HG03432 (cell line): ENCODE measurements at regions not wholly inside any gene's neighbourhood (a gene's known extent, or its start where the extent isn't known, plus 50 kb on each side); places are given as distances from the start of the nearest gene placed in this dataset.
"Not testable (repeated sequence)": the region's sequence is repeated elsewhere in the genome, so short reads cannot be mapped to it uniquely, and the experiment has no call there.

ENCODE experiments used
- ATAC-seq: cut with Tn5 transposase; IDR thresholded peaks from one replicate; pipeline ENCODE4 v1.9.1; 2021; ENCODE audit warnings: mild to moderate bottlenecking, moderate library complexity; ENCODE audit not compliant: unreplicated experiment

- ATAC-seq = no peak
These were observed 66.3 kb upstream of the HABP2 start for GRCh38 chr10:113486531-113486930.

- no peak for ATAC-seq
These were observed 65.7 kb upstream of the HABP2 start for GRCh38 chr10:113487154-113487553.

- ATAC-seq = no peak
These were observed 64.7 kb upstream of the HABP2 start for GRCh38 chr10:113488186-113488585.

- not testable (repeated sequence) for ATAC-seq
These were observed 63.3 kb upstream of the HABP2 start for GRCh38 chr10:113489522-113489921.

DNA sequence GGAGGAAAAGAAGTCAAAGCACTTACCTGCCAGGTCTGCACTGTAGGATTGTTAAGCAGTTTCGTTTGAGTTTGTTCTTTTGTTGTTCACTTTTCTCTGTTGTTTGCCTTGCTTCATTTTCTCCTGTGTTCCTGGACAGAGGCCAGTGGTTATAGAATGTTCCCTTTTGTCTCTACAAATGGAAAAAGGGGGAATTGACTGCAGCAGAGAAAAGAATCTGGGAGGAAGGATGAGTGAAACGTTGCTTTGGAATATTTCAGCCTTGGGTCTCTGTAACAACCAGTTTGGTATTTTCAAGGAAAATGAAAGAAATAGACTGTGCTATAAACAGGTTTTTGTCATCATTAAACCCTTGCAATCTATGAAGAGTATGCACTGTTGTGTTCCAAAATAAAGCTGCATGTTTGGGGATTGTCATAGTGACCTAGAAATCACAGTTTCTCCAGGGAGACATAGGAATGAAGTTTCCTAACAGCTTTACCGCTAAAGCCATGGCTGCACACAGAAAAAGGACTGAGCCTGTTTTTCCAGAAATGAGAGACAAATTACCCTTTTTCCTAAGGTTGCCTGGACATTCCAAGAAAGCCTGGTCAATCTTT, 60.8 kb upstream of the HABP2 start:
- no peak for ATAC-seq

DNA sequence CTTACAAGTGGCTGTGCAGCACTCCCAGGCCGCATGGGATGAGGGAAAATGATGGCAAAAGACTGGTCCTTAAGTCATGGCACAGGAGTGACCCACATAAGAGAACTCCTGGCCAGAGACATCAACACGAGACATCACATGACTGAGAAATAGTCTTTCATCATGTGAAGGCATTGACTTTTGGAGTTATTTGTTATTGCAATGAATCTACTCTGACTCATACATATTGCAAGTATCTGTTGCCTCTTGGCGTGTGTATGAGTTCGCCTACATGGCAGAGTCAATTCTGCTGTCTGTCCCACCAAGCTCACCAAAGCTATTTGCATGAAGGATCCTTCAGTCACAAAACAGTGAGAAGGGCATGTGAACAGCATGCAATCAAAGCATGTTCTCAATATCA, 59.7 kb upstream of the HABP2 start:
- ATAC-seq = no peak

- no peak for ATAC-seq
These were observed 59.0 kb upstream of the HABP2 start for GRCh38 chr10:113493882-113494301.

- no peak for ATAC-seq
These were observed 58.1 kb upstream of the HABP2 start for GRCh38 chr10:113494761-113495160.

GRCh38 chr10:113495553-113495952, 57.3 kb upstream of the HABP2 start:
- ATAC-seq = no peak

DNA sequence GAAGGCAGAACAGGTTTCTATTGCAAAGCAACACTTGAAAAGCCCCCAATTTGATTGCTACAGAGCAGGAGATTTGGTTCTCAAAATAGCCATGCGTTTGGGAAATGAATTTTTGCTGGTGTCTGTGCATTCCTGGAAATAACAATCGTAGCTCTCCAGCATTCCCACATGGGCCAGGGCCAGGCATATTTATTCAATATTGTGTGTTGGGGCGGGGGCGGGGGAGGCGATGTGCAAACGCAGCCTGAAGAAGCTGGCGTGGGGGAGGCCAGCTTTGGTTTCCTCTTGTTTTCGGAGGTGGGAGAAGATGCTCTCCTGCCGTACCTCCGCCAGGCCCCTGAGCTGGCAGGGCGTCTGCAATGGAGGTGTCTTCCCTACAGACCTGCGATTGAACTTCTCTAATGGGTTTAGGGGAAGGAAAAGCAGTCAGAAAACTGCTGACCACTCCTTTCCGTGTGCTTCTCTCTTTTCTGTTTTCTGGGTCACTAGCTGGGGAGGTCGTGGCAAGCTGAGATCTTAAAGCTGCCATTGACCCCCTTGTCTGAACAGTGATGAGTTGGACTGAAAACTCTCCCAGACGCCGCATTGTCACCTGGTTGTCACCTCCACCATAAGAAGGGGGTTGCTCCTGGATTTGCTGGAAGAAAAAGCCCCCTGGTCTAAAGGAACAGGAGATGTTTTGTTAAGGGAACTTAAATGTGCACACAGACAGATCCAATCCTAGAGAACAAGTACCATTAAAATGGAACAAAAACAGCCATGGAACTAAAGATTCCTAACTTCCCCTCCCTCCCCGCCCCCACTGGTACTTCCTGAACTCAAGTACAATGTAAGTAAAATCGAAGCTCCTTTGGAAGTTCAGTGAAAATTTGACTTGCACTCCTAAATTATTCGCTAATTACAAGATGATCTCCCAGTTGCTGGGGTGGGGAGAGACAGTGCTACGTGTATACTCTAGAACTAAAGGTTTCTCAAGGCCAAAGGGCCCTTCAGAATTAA, 56.4 kb upstream of the HABP2 start:
- no peak for ATAC-seq

DNA sequence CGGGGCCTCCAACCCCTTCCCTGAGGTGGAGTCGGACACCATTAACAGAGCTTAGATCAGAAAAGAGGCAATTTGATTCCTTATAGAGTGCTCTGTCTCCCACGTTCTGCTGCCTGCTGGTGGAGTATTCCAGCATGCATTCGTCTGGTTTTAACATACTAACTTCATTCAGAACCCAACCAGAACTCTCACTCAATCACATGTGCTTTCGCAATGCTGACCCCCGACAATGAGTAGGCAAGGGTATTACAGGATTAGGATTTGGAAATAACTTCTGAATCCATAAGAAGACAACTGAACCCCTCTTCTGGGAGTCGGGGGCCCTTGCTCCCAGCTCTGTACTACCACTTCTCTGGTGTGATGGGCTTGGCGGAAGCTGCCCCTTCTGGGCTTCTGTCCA, 55.7 kb upstream of the HABP2 start:
- no peak for ATAC-seq

DNA sequence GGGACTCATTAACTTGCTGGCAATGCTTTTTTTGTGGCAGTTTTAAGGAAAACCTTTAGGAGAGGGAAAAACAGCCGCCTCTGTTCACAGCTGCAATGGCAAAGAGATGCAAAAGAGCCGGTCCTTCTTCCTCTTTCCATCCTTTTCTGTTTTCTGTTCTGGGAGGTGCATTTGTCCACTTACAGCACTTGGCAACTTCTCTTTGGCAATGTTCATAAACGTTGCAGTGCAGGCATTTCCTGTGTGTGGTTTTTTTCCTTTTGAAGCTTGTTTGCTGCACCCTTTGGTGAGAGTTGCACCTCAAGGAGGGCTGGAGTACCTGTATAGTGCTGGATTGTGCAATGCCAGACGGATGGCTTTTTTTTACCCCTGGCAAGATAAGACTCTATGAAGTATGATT, 53.9 kb upstream of the HABP2 start:
- ATAC-seq = no peak

GRCh38 chr10:113499806-113500205, 53.0 kb upstream of the HABP2 start:
- ATAC-seq = no peak

- ATAC-seq = not testable (repeated sequence)
These were observed 51.8 kb upstream of the HABP2 start for GRCh38 chr10:113501031-113501430.
